ENCODE measurements at regions not wholly inside any gene's neighbourhood (a gene's known extent, or its start where the extent isn't known, plus 50 kb on each side); places are given as distances from the start of the nearest gene placed in this dataset.

GRCh38 chr7:123260428-123260960 lies 60.7 kb upstream of the SLC13A1 start:
- BruUV-seq (replicated peaks) = no TSS peak
- Histone ChIP-seq H3K4me2 (ENCODE audit: insufficient read depth, low read length) (no peak overlapping the region), H3K9me3 (replicated peaks; ENCODE audit: control insufficient read depth, insufficient read depth, low read depth, low read length) (no peaks in the 10 kb centered on the region; the same call in 1 of the 2 replicates), H3K79me2 (ENCODE audit: control insufficient read depth, insufficient read depth, low read length) (no peaks in the 10 kb centered on the region), H4K20me1 (replicated peaks; ENCODE audit: control insufficient read depth, insufficient read depth, low read length) (no peaks in the 10 kb centered on the region), H3K9ac (ENCODE audit: insufficient read depth in 1 of 2, low read depth in 2 of 2, low read length in 2 of 2) (no peak overlapping the region), H3K9me1 (ENCODE audit: control insufficient read depth, insufficient read depth, low read length) (no peaks in the 10 kb centered on the region), H2AFZ (ENCODE audit: low read depth, low read length) (no peak overlapping the region), H3K4me1 (replicated peaks in 1 of 2; ENCODE audit: control insufficient read depth in 2 of 2, insufficient read depth in 2 of 2, low read length in 2 of 2) (no peaks in the 10 kb centered on the region), H3K27me3 (ENCODE audit: control insufficient read depth in 2 of 2, insufficient read depth in 2 of 2, low read length in 2 of 2) (no peaks in the 10 kb centered on the region), H3K4me3 (no peak overlapping the region), H3K36me3 (ENCODE audit: control insufficient read depth, insufficient read depth, low read length) (no peaks in the 10 kb centered on the region), H3K27ac (ENCODE audit: extremely low read depth, low read depth, low read length) (no peak overlapping the region)
- ChIA-PET POLR2A (no interaction called here), CTCF (ENCODE audit: low intra/inter-chr PET ratio) (no interaction called here)
- DNase-seq (ENCODE audit: extremely low read depth in 1 of 4, low spot score in 3 of 4) = no peak
- intact Hi-C loops (cut with micrococcal nuclease) (no loop called here), in situ Hi-C loops (cut with MboI) (no loop called here)
- FAIRE-seq = no peak
- no peak for ATAC-seq
- TF ChIP-seq KLF6 (CRISPR knock-in tag; IDR thresholded peaks at IDR 0.05; ENCODE audit: borderline replicate concordance) (no peak), ZNF444 (CRISPR knock-in tag; IDR thresholded peaks at IDR 0.05) (no peak)
- 0% methylated on average over 1 of the region's 1 CpG for WGBS (ENCODE audit: insufficient coverage, low coverage, missing lambda C conversion rate)

- Histone ChIP-seq H3K9me1 (ENCODE audit: control insufficient read depth, insufficient read depth, low read length) (no peaks in the 10 kb centered on the region), H3K27ac (ENCODE audit: extremely low read depth, low read depth, low read length) (no peak overlapping the region), H3K36me3 (ENCODE audit: control insufficient read depth, insufficient read depth, low read length) (no peaks in the 10 kb centered on the region), H3K27me3 (ENCODE audit: control insufficient read depth in 2 of 2, insufficient read depth in 2 of 2, low read length in 2 of 2) (no peaks in the 10 kb centered on the region), H3K4me2 (ENCODE audit: insufficient read depth, low read length) (no peak overlapping the region), H3K9ac (ENCODE audit: insufficient read depth in 1 of 2, low read depth in 2 of 2, low read length in 2 of 2) (no peak overlapping the region), H3K4me3 (no peak overlapping the region), H3K4me1 (replicated peaks in 1 of 2; ENCODE audit: control insufficient read depth in 2 of 2, insufficient read depth in 2 of 2, low read length in 2 of 2) (no peaks in the 10 kb centered on the region), H4K20me1 (replicated peaks; ENCODE audit: control insufficient read depth, insufficient read depth, low read length) (no peaks in the 10 kb centered on the region), H2AFZ (ENCODE audit: low read depth, low read length) (no peak overlapping the region), H3K79me2 (ENCODE audit: control insufficient read depth, insufficient read depth, low read length) (no peaks in the 10 kb centered on the region), H3K9me3 (replicated peaks; ENCODE audit: control insufficient read depth, insufficient read depth, low read depth, low read length) (no peaks in the 10 kb centered on the region; the same call in 1 of the 2 replicates)
- intact Hi-C loops (cut with micrococcal nuclease) = no loop called here
- no peak for ATAC-seq
- ChIA-PET CTCF (ENCODE audit: low intra/inter-chr PET ratio) (no interaction called here), POLR2A (no interaction called here)
- FAIRE-seq = no peak
- 2% methylated on average over 2 of the region's 2 CpGs for WGBS (ENCODE audit: insufficient coverage, low coverage, missing lambda C conversion rate)
- in situ Hi-C loops (cut with MboI) = no loop called here
- no TSS peak for BruUV-seq (replicated peaks)
- no peak for DNase-seq (ENCODE audit: extremely low read depth in 1 of 4, low spot score in 3 of 4)
- TF ChIP-seq MXI1 (IDR thresholded peaks at IDR 0.05; ENCODE audit: low read depth, low read length) (no peak), ZFP1 (CRISPR knock-in tag; IDR thresholded peaks at IDR 0.05) (no peak), XRCC3 (IDR thresholded peaks at IDR 0.05) (no peak), SETDB1 (IDR thresholded peaks at IDR 0.05; ENCODE audit: low read length) (no peak), CHAMP1 (IDR thresholded peaks at IDR 0.05) (no peak), ATF6 (CRISPR knock-in tag; IDR thresholded peaks at IDR 0.05) (no peak), NKRF (IDR thresholded peaks at IDR 0.05; ENCODE audit: borderline replicate concordance) (no peak), ILF3 (IDR thresholded peaks at IDR 0.05; ENCODE audit: borderline replicate concordance) (no peak)
Observed at GRCh38 chr7:123259759-123260158, 60.0 kb upstream of the SLC13A1 start.
